HEK293 (cell line): ENCODE measurements at regions not wholly inside any gene's neighbourhood (a gene's known extent, or its start where the extent isn't known, plus 50 kb on each side); places are given as distances from the start of the nearest gene placed in this dataset.

Experiments used
- AEBP2 ChIP-seq: fragments of 450-650 bp; formaldehyde crosslinking; IDR thresholded peaks from 2 replicates; pipeline ENCODE4 v1.5.1; 2016; ENCODE audit warnings: missing biosample characterization, missing genetic modification characterization, borderline replicate concordance
- GFI1B ChIP-seq: fragments of 450-650 bp; formaldehyde crosslinking; IDR thresholded peaks from 2 replicates; pipeline ENCODE4 v1.5.1; 2016; ENCODE audit warnings: missing biosample characterization, missing genetic modification characterization
- HOXC10 ChIP-seq: sonication (generic); formaldehyde crosslinking; IDR thresholded peaks from 2 replicates; pipeline ENCODE4 v1.8.1; 2023; ENCODE audit warnings: mild to moderate bottlenecking, missing genetic modification reagents
- HOXD13 ChIP-seq: sonication (generic); formaldehyde crosslinking; IDR thresholded peaks from 2 replicates; pipeline ENCODE4 v1.8.0; 2022; ENCODE audit warnings: missing genetic modification reagents, borderline replicate concordance
- KLF17 ChIP-seq: fragments of 450-650 bp; formaldehyde crosslinking; IDR thresholded peaks from 2 replicates; pipeline ENCODE4 v1.5.1; 2016; ENCODE audit warnings: missing biosample characterization, missing genetic modification characterization
- RBAK ChIP-seq: fragments of 450-650 bp; formaldehyde crosslinking; IDR thresholded peaks from 2 replicates; pipeline ENCODE4 v1.5.1; 2016; ENCODE audit warnings: missing biosample characterization, missing genetic modification characterization
- TSHZ1 ChIP-seq: fragments of 450-650 bp; formaldehyde crosslinking; IDR thresholded peaks from 2 replicates; pipeline ENCODE4 v1.5.1; 2016; ENCODE audit warnings: missing biosample characterization, missing genetic modification characterization, borderline replicate concordance
- ZBTB17 ChIP-seq: fragments of 450-650 bp; formaldehyde crosslinking; IDR thresholded peaks from 2 replicates; pipeline ENCODE4 v1.5.1; 2016; ENCODE audit warnings: missing biosample characterization, missing genetic modification characterization
- ZFHX2 ChIP-seq: fragments of 450-650 bp; formaldehyde crosslinking; conservative IDR thresholded peaks from 2 replicates; pipeline ENCODE4 v1.5.1; 2016; ENCODE audit warnings: missing biosample characterization, missing genetic modification characterization
- ZIC2 ChIP-seq: fragments of 450-650 bp; formaldehyde crosslinking; IDR thresholded peaks from 2 replicates; pipeline ENCODE4 v1.5.1; 2016; ENCODE audit warnings: missing biosample characterization, missing genetic modification characterization
- ZNF121 ChIP-seq: fragments of 450-650 bp; formaldehyde crosslinking; IDR thresholded peaks from 2 replicates; pipeline ENCODE4 v1.5.1; 2016; ENCODE audit warnings: missing biosample characterization, missing genetic modification characterization
- ZNF140 ChIP-seq: fragments of 450-650 bp; formaldehyde crosslinking; IDR thresholded peaks from 2 replicates; pipeline ENCODE4 v1.5.1; 2016; ENCODE audit warnings: missing biosample characterization, missing genetic modification characterization
- ZNF239 ChIP-seq: fragments of 450-650 bp; formaldehyde crosslinking; IDR thresholded peaks from 2 replicates; pipeline ENCODE4 v1.5.1; 2016; ENCODE audit warnings: missing biosample characterization, missing genetic modification characterization
- ZNF24 ChIP-seq: fragments of 450-650 bp; formaldehyde crosslinking; IDR thresholded peaks from 2 replicates; pipeline ENCODE4 v1.5.1; 2016; ENCODE audit warnings: missing biosample characterization, missing genetic modification characterization
- ZNF26 ChIP-seq: fragments of 450-650 bp; formaldehyde crosslinking; IDR thresholded peaks from 2 replicates; pipeline ENCODE4 v1.5.1; 2016; ENCODE audit warnings: missing biosample characterization, missing genetic modification characterization
- ZNF274 ChIP-seq, 2 experiments: fragments of 200-500 bp in 1 of 2; fragments of 450-650 bp in 1 of 2; sonication (Bioruptor generic) in 1 of 2; formaldehyde crosslinking in 1 of 2; IDR thresholded peaks; 2 replicates each; pipeline versions ENCODE4 v1.5.1 to v1.6.1; 2014 to 2016; ENCODE audit warnings: borderline replicate concordance in 1 of 2, inconsistent platforms in 1 of 2, low read length in 1 of 2, missing biosample characterization in 1 of 2, missing genetic modification characterization in 1 of 2
- ZNF335 ChIP-seq: fragments of 450-650 bp; formaldehyde crosslinking; conservative IDR thresholded peaks from 2 replicates; pipeline ENCODE4 v1.5.1; 2016; ENCODE audit warnings: missing biosample characterization, missing genetic modification characterization
- ZNF391 ChIP-seq: fragments of 450-650 bp; formaldehyde crosslinking; IDR thresholded peaks from 2 replicates; pipeline ENCODE4 v1.5.1; 2016; ENCODE audit warnings: low read depth, missing biosample characterization, missing genetic modification characterization, borderline replicate concordance
- ZNF394 ChIP-seq: fragments of 450-650 bp; formaldehyde crosslinking; IDR thresholded peaks from 2 replicates; pipeline ENCODE4 v1.5.1; 2016; ENCODE audit warnings: missing biosample characterization, missing genetic modification characterization, mild to moderate bottlenecking, moderate library complexity, borderline replicate concordance
- ZNF48 ChIP-seq: fragments of 450-650 bp; formaldehyde crosslinking; IDR thresholded peaks from 2 replicates; pipeline ENCODE4 v1.5.1; 2016; ENCODE audit warnings: missing biosample characterization, missing genetic modification characterization
- ZNF488 ChIP-seq: fragments of 450-650 bp; formaldehyde crosslinking; IDR thresholded peaks from 2 replicates; pipeline ENCODE4 v1.5.1; 2016; ENCODE audit warnings: missing biosample characterization, missing genetic modification characterization
- ZNF514 ChIP-seq: fragments of 450-650 bp; formaldehyde crosslinking; IDR thresholded peaks from 2 replicates; pipeline ENCODE4 v1.5.1; 2016; ENCODE audit warnings: missing biosample characterization, missing genetic modification characterization
- ZNF521 ChIP-seq: fragments of 450-650 bp; formaldehyde crosslinking; IDR thresholded peaks from 2 replicates; pipeline ENCODE4 v1.5.1; 2017; ENCODE audit warnings: missing biosample characterization, mild to moderate bottlenecking, missing genetic modification characterization
- ZNF549 ChIP-seq: fragments of 450-650 bp; IDR thresholded peaks from 2 replicates; pipeline ENCODE4 v1.5.1; 2018; ENCODE audit warnings: missing biosample characterization, missing genetic modification characterization, mild to moderate bottlenecking, inconsistent platforms, moderate library complexity
- ZNF558 ChIP-seq: fragments of 450-650 bp; formaldehyde crosslinking; IDR thresholded peaks from 2 replicates; pipeline ENCODE4 v1.5.1; 2016; ENCODE audit warnings: missing biosample characterization, missing genetic modification characterization
- ZNF560 ChIP-seq: fragments of 450-650 bp; formaldehyde crosslinking; IDR thresholded peaks from 2 replicates; pipeline ENCODE4 v1.5.1; 2017; ENCODE audit warnings: missing biosample characterization, missing genetic modification characterization, borderline replicate concordance
- ZNF621 ChIP-seq: fragments of 450-650 bp; formaldehyde crosslinking; IDR thresholded peaks from 2 replicates; pipeline ENCODE4 v1.5.1; 2017; ENCODE audit warnings: missing biosample characterization, missing genetic modification characterization
- ZNF623 ChIP-seq: fragments of 450-650 bp; formaldehyde crosslinking; IDR thresholded peaks from 2 replicates; pipeline ENCODE4 v1.5.1; 2016; ENCODE audit warnings: missing biosample characterization, missing genetic modification characterization
- ZNF660 ChIP-seq: fragments of 450-650 bp; IDR thresholded peaks from 2 replicates; pipeline ENCODE4 v1.5.1; 2018; ENCODE audit warnings: missing biosample characterization, mild to moderate bottlenecking, missing genetic modification characterization
- ZNF707 ChIP-seq: fragments of 450-650 bp; formaldehyde crosslinking; IDR thresholded peaks from 2 replicates; pipeline ENCODE4 v1.5.1; 2016; ENCODE audit warnings: missing biosample characterization, missing genetic modification characterization
- ZNF776 ChIP-seq: fragments of 450-650 bp; formaldehyde crosslinking; IDR thresholded peaks from 2 replicates; pipeline ENCODE4 v1.5.0; 2017; ENCODE audit warnings: missing biosample characterization, missing genetic modification characterization, borderline replicate concordance
- ZXDB ChIP-seq: fragments of 450-650 bp; formaldehyde crosslinking; IDR thresholded peaks from 2 replicates; pipeline ENCODE4 v1.5.1; 2016; ENCODE audit warnings: missing biosample characterization, missing genetic modification characterization

GRCh38 chr9:111178331-111179055 is 140.2 kb upstream of the LPAR1 start (continued):
- TF ChIP-seq ZNF621 (tag by site-specific recombination) (no peak), ZIC2 (tag by site-specific recombination) (no peak), ZNF488 (tag by site-specific recombination) (no peak), ZNF707 (tag by site-specific recombination) (no peak), ZNF514 (tag by site-specific recombination) (no peak), KLF17 (tag by site-specific recombination) (no peak), ZNF24 (no peak), ZXDB (no peak), ZNF558 (tag by site-specific recombination) (0 out of 2 replicates have a peak, but pooled peaks have one; percentile 26), ZNF121 (no peak), ZNF521 (tag by site-specific recombination) (no peak), ZFHX2 (tag by site-specific recombination) (0 out of 2 replicates have a peak, but pooled peaks have one; percentile 8), ZNF776 (tag by site-specific recombination) (no peak), ZNF660 (tag by site-specific recombination) (no peak), ZNF560 (tag by site-specific recombination) (no peak), TSHZ1 (no peak), ZNF623 (tag by site-specific recombination) (no peak), ZNF335 (tag by site-specific recombination) (peak; percentile 46; the same call in 1 of the 2 replicates), GFI1B (tag by site-specific recombination) (no peak), ZBTB17 (tag by site-specific recombination) (no peak), ZNF391 (no peak), AEBP2 (tag by site-specific recombination) (no peak), ZNF274 (IDR thresholded peaks at IDR 0.05; ENCODE audit: low read length) (no peak), ZNF274 (tag by site-specific recombination; IDR thresholded peaks at IDR 0.05; ENCODE audit: borderline replicate concordance) (no peak), ZNF140 (tag by site-specific recombination) (no peak), ZNF394 (tag by site-specific recombination) (no peak), HOXD13 (CRISPR knock-in tag) (no peak), ZNF239 (tag by site-specific recombination) (no peak), ZNF26 (no peak), HOXC10 (CRISPR knock-in tag) (no peak), ZNF48 (tag by site-specific recombination) (no peak), ZNF549 (tag by site-specific recombination) (no peak), RBAK (tag by site-specific recombination) (no peak)
